NCI-H2171 (cell line): ENCODE measurements at regions not wholly inside any gene's neighbourhood (a gene's known extent, or its start where the extent isn't known, plus 50 kb on each side); places are given as distances from the start of the nearest gene placed in this dataset.
"Not testable (repeated sequence)": the region's sequence is repeated elsewhere in the genome, so short reads cannot be mapped to it uniquely, and the experiment has no call there.

ENCODE experiments used
- DNase-seq: peaks from one replicate; lab custom pipeline; 2025; lab: John Stamatoyannopoulos, UW

- no peak for DNase-seq
Observed at GRCh38 chr21:26331205-26331980, 160.8 kb upstream of the APP start.

DNA sequence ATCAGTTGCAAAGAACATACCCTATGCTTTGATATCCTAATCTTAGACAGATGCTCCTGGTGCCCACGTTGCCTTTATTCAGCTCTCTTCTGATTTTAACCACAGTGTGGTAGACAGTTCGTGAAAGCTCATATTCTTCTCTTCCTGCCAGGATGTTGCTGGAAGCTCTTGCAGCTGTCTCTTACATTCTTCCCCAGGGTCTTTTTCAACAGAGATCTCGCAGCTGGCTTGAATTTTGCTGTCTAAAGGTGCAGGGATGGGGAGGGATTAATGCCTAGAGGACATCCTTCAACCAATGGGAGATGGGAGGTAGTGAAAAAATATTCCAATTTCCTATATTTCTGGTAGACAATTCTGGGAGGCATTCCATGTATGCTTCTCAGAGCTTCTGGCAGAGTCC is 150.0 kb upstream of the APP start:
- no peak for DNase-seq

- no peak for DNase-seq
Observed at GRCh38 chr21:26307640-26308039, 137.1 kb upstream of the APP start.

GRCh38 chr21:26297851-26298250 is 127.3 kb upstream of the APP start:
- DNase-seq: no peak

- no peak for DNase-seq
Observed at GRCh38 chr21:26293141-26293946, 122.8 kb upstream of the APP start.

GRCh38 chr21:26288026-26288425 is 117.5 kb upstream of the APP start:
- DNase-seq: no peak

GRCh38 chr21:26284531-26284930 is 114.0 kb upstream of the APP start:
- no peak for DNase-seq

- DNase-seq: no peak
Observed at GRCh38 chr21:26282058-26282457, 111.5 kb upstream of the APP start.

GRCh38 chr21:26281506-26281905 is 110.9 kb upstream of the APP start:
- DNase-seq: no peak

DNA sequence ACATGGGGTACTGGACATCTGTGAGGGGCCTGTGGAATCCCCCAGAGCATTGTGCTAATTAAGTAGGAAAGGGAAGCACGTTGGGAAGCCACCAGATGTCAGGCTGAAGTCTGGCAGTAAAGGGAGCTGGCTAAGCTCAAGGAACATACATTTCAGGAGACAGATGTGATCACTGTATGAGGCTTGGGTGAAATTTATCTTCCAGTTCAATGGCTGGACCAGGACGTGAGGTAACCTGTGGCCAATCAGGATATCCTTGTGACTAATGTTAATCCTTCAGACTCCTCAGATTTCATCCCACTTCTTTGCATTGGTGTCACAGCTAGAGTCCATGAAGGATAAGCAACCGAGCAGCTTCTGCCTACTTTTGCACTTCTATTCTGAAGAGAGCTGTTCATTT is 110.2 kb upstream of the APP start:
- peak; percentile 97 for DNase-seq

GRCh38 chr21:26280148-26280547 is 109.6 kb upstream of the APP start:
- peak; percentile 46 for DNase-seq

- DNase-seq: no peak
Observed at GRCh38 chr21:26275801-26276200, 105.2 kb upstream of the APP start.

DNA sequence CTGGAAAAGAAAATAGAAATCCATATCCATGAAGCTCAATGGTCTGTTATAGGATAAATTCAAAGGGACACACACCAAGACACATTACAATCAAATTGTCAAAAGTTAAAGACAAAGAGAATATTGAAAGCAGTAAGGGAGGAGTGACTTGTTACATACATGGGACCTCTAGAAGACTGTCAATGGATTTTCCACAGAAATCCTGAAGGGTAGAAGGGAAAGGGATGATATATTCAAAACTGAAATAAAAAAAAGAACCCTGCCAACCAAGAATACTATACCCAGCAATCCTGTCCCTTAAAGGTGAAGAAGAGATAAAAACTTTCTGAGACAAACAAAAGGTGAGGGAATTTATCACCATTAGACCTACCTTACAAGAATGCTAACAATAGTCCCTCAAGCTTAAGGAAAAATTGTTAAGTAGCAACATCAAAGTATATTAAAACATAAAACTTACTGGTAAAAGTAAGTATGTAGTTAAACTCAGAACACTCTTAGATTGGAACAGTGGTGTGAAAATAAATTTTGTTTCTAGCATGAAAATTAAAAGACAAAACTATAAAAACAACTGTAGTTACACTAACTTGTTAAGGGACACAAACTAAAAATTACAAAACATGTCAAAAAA is 103.2 kb upstream of the APP start:
- DNase-seq: no peak

DNA sequence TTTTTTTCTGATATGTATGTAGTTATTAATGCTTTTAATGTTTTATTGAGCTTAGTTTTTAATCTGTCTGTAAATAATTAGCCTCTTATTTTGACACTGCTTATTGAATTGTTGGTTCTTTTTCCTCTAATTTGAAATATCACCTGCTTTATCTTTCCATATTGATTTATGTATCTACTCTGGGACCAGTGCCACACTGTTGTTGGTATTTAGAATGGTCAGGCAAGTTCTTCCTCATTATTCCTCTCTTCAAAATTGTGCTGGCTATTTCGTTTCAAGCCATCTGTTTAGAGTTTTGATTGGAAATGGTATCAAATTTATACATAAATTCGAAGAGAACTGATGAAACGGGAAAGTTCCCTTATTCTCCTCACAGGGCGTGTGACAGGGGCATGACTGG is 96.8 kb upstream of the APP start:
- no peak for DNase-seq

GRCh38 chr21:26246073-26246472 is 75.5 kb upstream of the APP start:
- DNase-seq: no peak

GRCh38 chr21:26245428-26245827 is 74.9 kb upstream of the APP start:
- DNase-seq: no peak

DNA sequence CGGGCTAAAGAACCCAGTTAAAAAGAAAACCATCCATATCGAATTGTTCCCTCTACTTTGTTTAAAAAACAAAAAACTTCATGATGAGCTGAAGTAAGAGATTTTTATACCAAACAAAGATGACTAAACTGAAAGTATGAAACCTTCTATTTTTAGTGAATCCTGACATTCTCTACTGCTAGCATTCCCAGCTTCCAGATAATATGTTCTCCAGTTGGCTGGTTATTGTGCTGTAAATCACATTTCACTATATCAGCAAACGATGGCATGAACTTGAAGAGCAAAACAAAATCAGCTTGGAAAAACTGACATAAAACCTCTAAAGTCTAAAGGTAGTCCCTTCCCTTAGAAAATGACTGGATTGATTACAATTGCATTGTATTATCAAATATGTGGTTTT is 68.1 kb upstream of the APP start:
- DNase-seq: no peak

DNA sequence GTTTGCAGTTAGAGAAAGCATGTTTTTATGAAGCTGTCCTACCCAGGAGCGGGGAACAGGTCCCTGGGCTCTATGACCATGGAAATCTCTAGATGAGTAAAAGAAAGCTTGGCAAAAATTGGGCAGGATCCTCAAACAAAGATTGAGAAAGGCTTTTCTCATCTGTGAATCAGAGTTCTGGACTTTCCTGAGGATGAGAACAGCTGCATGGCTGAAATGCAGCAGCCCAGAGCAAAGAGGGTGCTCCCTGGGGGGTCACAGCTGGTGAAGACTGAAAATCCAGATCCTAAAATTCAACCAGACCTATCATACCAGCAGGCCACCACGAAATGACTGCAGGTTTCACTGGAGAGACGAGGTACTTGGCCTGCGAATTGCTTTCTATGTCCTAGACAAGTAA is 65.7 kb upstream of the APP start:
- DNase-seq: no peak

GRCh38 chr21:26233297-26233696 is 62.7 kb upstream of the APP start:
- not testable (repeated sequence) for DNase-seq

DNA sequence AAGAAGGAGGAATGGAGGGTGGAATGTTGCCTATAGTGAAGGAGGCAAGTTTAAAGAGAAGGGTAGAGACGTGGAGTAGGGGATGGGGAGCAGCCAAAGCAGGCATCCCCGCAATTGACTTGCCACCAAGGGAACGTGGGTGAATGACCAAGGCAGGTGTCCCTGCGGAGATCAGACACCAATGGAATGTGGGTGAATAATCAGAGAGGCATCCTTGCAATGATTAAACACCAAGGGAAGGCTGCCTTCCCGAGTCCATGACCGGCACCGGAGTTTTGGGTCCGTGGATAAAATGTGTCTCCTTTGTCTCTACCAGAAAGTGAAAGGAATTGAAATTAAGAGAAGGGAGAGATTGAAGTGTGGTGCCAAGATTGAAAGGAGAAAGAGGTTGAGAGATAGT is 61.9 kb upstream of the APP start:
- DNase-seq: not testable (repeated sequence)

GRCh38 chr21:26227130-26227529 is 56.6 kb upstream of the APP start:
- DNase-seq: no peak

DNA sequence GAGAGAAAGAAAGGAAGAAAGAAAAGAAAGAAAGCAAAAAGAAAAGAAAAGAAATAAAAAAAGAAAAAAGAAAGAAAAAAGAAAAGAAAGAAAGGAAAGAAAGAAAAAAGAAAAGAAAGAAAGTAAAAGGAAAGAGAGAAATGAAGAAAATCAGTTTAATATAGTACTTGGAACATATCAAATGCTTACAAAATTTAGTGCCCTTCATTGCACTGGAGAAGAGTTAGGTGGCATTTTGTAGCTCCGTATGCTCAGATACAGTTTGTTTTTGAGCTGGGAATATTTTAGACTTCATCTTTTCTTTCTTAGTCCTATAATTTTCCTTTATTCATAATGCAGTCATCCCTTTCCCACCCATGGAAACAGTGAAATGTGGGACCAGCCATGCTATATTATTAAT is 56.2 kb upstream of the APP start:
- no peak for DNase-seq

GRCh38 chr21:26225046-26225445 is 54.5 kb upstream of the APP start:
- no peak for DNase-seq
